B cell (primary cell): ENCODE measurements at regions not wholly inside any gene's neighbourhood (a gene's known extent, or its start where the extent isn't known, plus 50 kb on each side); places are given as distances from the start of the nearest gene placed in this dataset.

Experiments used
- ATAC-seq: fragments of 200-7000 bp; cut with Tn5 transposase; one replicate; pipeline ENCODE4 v1.10.0; 2021; ENCODE audit warnings: low read depth, mild to moderate bottlenecking, moderate number of reproducible peaks, moderate library complexity
- CTCF ChIA-PET: fragments of 350-600 bp; sonication (Branson Sonifier 250); formaldehyde crosslinking; loops from one replicate; lab custom pipeline; 2021; ENCODE audit warnings: antibody characterized with exemption, inconsistent platforms; lab: Charles Lee
- POLR2A ChIA-PET: fragments of 350-600 bp; sonication (Branson Sonifier 250); formaldehyde crosslinking; loops from one replicate; lab custom pipeline; 2021; ENCODE audit warnings: antibody characterized with exemption; lab: Charles Lee
- DNase-seq: peaks from one replicate; pipeline ENCODE4 v3.0.0; 2013
- H2AFZ ChIP-seq: 2 replicates; pipeline ENCODE4 v1.6.1; 2012; ENCODE audit warnings: mild to moderate bottlenecking, low read depth, low read length; ENCODE audit not compliant: insufficient read depth, poor library complexity, severe bottlenecking
- H3K27ac ChIP-seq, 2 donors: 1 replicate in 1 of 2; 2 replicates in 1 of 2; pipeline ENCODE4 v1.5.1; 2012 to 2013; ENCODE audit warnings: low read length in 2 of 2, mild to moderate bottlenecking in 2 of 2, moderate library complexity in 1 of 2
- H3K27me3 ChIP-seq, 4 experiments: fragments of 200-600 bp in 1 of 4; sonication (generic) in 1 of 4; replicated peaks in 1 of 4; 1 replicate in 2 of 4; 2 replicates in 2 of 4; pipeline versions ENCODE4 v1.6.1 to v1.7.0; 2013 to 2016; ENCODE audit warnings: low read length in 3 of 4, mild to moderate bottlenecking in 2 of 4, mixed read lengths in 1 of 4, moderate library complexity in 1 of 4; ENCODE audit not compliant: insufficient read depth in 4 of 4, control insufficient read depth in 3 of 4; ENCODE audit errors: control extremely low read depth in 1 of 4
- H3K36me3 ChIP-seq, 2 experiments: replicated peaks in 1 of 2; 1 replicate in 1 of 2; 2 replicates in 1 of 2; pipeline versions ENCODE4 v1.6.1 to v1.7.1; 2013; ENCODE audit warnings: low read length in 1 of 2; ENCODE audit not compliant: insufficient read depth in 2 of 2, control insufficient read depth in 1 of 2; ENCODE audit errors: control extremely low read depth in 1 of 2, extremely low read depth in 1 of 2
- H3K4me1 ChIP-seq, 2 donors: fragments of 200-600 bp in 1 of 2; sonication (generic) in 1 of 2; 1 replicate in 1 of 2; 2 replicates in 1 of 2; pipeline versions ENCODE4 v1.5.1 to v1.6.1; 2013 to 2017; ENCODE audit warnings: low read length in 2 of 2; ENCODE audit not compliant: control insufficient read depth in 2 of 2, insufficient read depth in 2 of 2
- H3K4me2 ChIP-seq: replicated peaks from 2 replicates; pipeline ENCODE3; 2012; ENCODE audit warnings: mild to moderate bottlenecking, low read depth, low read length; ENCODE audit not compliant: poor library complexity, severe bottlenecking
- H3K4me3 ChIP-seq, 5 experiments: fragments of 200-600 bp in 1 of 5; sonication (generic) in 1 of 5; 1 replicate in 3 of 5; 2 replicates in 2 of 5; pipeline versions ENCODE4 v1.5.1 to v1.7.0; 2011 to 2016; ENCODE audit warnings: low read length in 4 of 5, mild to moderate bottlenecking in 4 of 5, low read depth in 2 of 5, control low read depth in 1 of 5, moderate library complexity in 1 of 5; ENCODE audit not compliant: insufficient read depth in 1 of 5; ENCODE audit errors: control extremely low read depth in 1 of 5, extremely low read depth in 1 of 5
- H3K79me2 ChIP-seq: fragments of 200-600 bp; sonication (generic); one replicate; pipeline ENCODE4 v1.6.0; 2016; ENCODE audit warnings: low read length; ENCODE audit not compliant: control insufficient read depth, insufficient read depth
- H3K9ac ChIP-seq: fragments of 200-600 bp; sonication (generic); 2 replicates; pipeline ENCODE4 v1.6.1; 2017; ENCODE audit warnings: mild to moderate bottlenecking, low read length, moderate library complexity
- H3K9me3 ChIP-seq, 3 donors: one replicate each; pipeline versions ENCODE4 v1.6.1 to v1.7.1; 2013; ENCODE audit warnings: low read length in 2 of 3; ENCODE audit not compliant: control insufficient read depth in 2 of 3, insufficient read depth in 1 of 3; ENCODE audit errors: control extremely low read depth in 1 of 3
- H4K20me1 ChIP-seq: 2 replicates; pipeline ENCODE4 v1.6.0; 2012; ENCODE audit warnings: mild to moderate bottlenecking, low read length; ENCODE audit not compliant: insufficient read depth, control insufficient read depth, poor library complexity, severe bottlenecking
- H3K27ac Mint-ChIP-seq: one replicate; pipeline ENCODE4 v1.8.0; 2021; ENCODE audit warnings: mixed read lengths
- H3K27me3 Mint-ChIP-seq: one replicate; pipeline ENCODE4 v1.8.0; 2021; ENCODE audit warnings: mixed read lengths
- H3K4me1 Mint-ChIP-seq: one replicate; pipeline ENCODE4 v1.8.0; 2021; ENCODE audit warnings: mixed read lengths
- H3K4me3 Mint-ChIP-seq: one replicate; pipeline ENCODE4 v1.8.0; 2021; ENCODE audit warnings: mixed read lengths
- H3K9me3 Mint-ChIP-seq: one replicate; pipeline ENCODE4 v1.8.0; 2022; ENCODE audit warnings: mixed read lengths; ENCODE audit not compliant: insufficient read depth
- EZH2 ChIP-seq: IDR thresholded peaks from 2 replicates; pipeline ENCODE4 v1.6.1; 2012; ENCODE audit warnings: borderline replicate concordance, low read depth, mild to moderate bottlenecking, moderate library complexity, low read length; ENCODE audit not compliant: insufficient read depth, poor library complexity, severe bottlenecking
- WGBS: methylation state at CpG from one replicate; pipeline ENCODE4 v1.1.5; 2013; ENCODE audit warnings: missing lambda C conversion rate; ENCODE audit not compliant: insufficient coverage; 5-methylcytosine and 5-hydroxymethylcytosine counted together
- intact Hi-C: fragments of 100-400 bp; cut with micrococcal nuclease; formaldehyde crosslinking; loops from one replicate; pipeline ENCODE4 v1.10.0; 2022
- TF ChIP-seq, protein P1 (sequence below): fragments of 200-600 bp; IDR thresholded peaks from one replicate; pipeline ENCODE4 v1.8.0; 2022; ENCODE audit warnings: antibody characterized with exemption, mild to moderate bottlenecking

DNA sequence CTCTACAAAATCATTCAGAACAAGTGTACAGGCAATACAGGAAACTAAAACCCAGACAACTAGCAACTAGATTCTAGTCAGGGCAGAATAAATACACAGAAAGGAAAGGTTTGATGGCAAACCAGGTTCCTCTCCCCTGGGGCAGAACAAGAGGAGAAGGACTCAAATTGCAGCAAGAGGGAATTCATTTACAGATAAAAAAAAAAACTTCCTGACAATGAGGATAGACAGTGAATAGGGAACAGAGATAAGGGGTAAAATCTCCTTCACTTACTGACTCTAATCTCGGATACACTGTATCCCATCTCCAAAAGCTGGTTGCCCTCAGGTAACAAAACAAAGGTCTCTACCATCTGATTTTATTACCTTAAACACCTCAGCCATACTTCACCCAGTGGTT lies 244.0 kb downstream of the SEC61B start:
- Mint-ChIP-seq H3K4me1 (no peaks in the 10 kb centered on the region), H3K9me3 (no peaks in the 10 kb centered on the region), H3K27ac (no peak overlapping the region), H3K27me3 (no peaks in the 10 kb centered on the region), H3K4me3 (no peak overlapping the region)
- Histone ChIP-seq H3K27me3 (no peaks in the 10 kb centered on the region), H2AFZ (no peak overlapping the region), H3K9ac (no peak overlapping the region), H4K20me1 (no peaks in the 10 kb centered on the region), H3K4me3 (no peak overlapping the region), H3K4me2 (no peak overlapping the region), H3K36me3 (no peaks in the 10 kb centered on the region), H3K79me2 (no peaks in the 10 kb centered on the region), H3K27ac (no peak overlapping the region), H3K9me3 (peaks cover 0 to 5% (median 0%) of the 10 kb centered on the region in 3 donors), H3K4me1 (no peaks in the 10 kb centered on the region)
- TF ChIP-seq EZH2, result no peak
- TF ChIP-seq, protein P1, sequence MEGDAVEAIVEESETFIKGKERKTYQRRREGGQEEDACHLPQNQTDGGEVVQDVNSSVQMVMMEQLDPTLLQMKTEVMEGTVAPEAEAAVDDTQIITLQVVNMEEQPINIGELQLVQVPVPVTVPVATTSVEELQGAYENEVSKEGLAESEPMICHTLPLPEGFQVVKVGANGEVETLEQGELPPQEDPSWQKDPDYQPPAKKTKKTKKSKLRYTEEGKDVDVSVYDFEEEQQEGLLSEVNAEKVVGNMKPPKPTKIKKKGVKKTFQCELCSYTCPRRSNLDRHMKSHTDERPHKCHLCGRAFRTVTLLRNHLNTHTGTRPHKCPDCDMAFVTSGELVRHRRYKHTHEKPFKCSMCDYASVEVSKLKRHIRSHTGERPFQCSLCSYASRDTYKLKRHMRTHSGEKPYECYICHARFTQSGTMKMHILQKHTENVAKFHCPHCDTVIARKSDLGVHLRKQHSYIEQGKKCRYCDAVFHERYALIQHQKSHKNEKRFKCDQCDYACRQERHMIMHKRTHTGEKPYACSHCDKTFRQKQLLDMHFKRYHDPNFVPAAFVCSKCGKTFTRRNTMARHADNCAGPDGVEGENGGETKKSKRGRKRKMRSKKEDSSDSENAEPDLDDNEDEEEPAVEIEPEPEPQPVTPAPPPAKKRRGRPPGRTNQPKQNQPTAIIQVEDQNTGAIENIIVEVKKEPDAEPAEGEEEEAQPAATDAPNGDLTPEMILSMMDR, result no peak
- POLR2A ChIA-PET, result no interaction called here
- ATAC-seq (no peak), DNase-seq (no peak)
- intact Hi-C loops, result no loop called here
- WGBS, result 83% methylated on average over 1 of the region's 1 CpG
- CTCF ChIA-PET, result no interaction called here

GRCh38 chr9:99466781-99467180 lies 244.7 kb downstream of the SEC61B start:
- CTCF ChIA-PET, result no interaction called here
- no peak overlapping the region for H3K27ac Mint-ChIP-seq
- POLR2A ChIA-PET, result no interaction called here
- H3K4me1 Mint-ChIP-seq, result no peaks in the 10 kb centered on the region
- Histone ChIP-seq H3K4me2 (no peak overlapping the region), H3K9me3 (peaks cover 0 to 5% (median 0%) of the 10 kb centered on the region in 3 donors), H3K36me3 (no peaks in the 10 kb centered on the region), H3K4me1 (no peaks in the 10 kb centered on the region), H3K27me3 (no peaks in the 10 kb centered on the region), H3K27ac (no peak overlapping the region), H4K20me1 (no peaks in the 10 kb centered on the region), H3K9ac (no peak overlapping the region), H3K79me2 (no peaks in the 10 kb centered on the region), H3K4me3 (no peak overlapping the region), H2AFZ (no peak overlapping the region)
- H3K9me3 Mint-ChIP-seq, result no peaks in the 10 kb centered on the region
- no peak overlapping the region for H3K4me3 Mint-ChIP-seq
- intact Hi-C loops, result no loop called here
- no peaks in the 10 kb centered on the region for H3K27me3 Mint-ChIP-seq
- ATAC-seq (no peak), DNase-seq (no peak)
- TF ChIP-seq, protein P1, result no peak
- no peak for TF ChIP-seq EZH2
